GM19395 (cell line): ENCODE measurements at regions not wholly inside any gene's neighbourhood (a gene's known extent, or its start where the extent isn't known, plus 50 kb on each side); places are given as distances from the start of the nearest gene placed in this dataset.

Source experiments
- ATAC-seq: cut with Tn5 transposase; IDR thresholded peaks from one replicate; pipeline ENCODE4 v1.9.1; 2021; ENCODE audit warnings: mild to moderate bottlenecking, moderate library complexity; ENCODE audit not compliant: unreplicated experiment

- ATAC-seq: no peak
Measured at GRCh38 chr17:56085576-56086267, 67.6 kb upstream of the ANKFN1 start.

DNA sequence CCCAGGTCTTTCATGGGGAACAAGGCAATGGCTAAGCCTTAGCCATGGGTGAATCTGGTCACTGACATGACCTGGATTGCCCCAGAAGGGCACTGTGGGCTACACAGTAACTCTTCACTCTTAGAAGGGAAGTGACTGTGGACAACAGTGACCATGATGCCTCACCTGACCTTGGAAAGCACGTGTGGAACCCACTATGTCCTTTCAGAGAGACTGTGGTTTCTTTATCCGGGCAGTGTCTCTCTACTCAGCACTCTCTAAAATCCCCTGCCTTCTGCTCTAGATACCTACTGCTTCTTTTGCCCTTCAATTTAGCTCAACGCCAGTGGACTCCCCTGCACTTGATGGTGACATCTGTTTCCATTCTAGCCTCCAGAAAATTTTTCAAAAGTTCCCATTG is 66.1 kb upstream of the ANKFN1 start:
- ATAC-seq: no peak

DNA sequence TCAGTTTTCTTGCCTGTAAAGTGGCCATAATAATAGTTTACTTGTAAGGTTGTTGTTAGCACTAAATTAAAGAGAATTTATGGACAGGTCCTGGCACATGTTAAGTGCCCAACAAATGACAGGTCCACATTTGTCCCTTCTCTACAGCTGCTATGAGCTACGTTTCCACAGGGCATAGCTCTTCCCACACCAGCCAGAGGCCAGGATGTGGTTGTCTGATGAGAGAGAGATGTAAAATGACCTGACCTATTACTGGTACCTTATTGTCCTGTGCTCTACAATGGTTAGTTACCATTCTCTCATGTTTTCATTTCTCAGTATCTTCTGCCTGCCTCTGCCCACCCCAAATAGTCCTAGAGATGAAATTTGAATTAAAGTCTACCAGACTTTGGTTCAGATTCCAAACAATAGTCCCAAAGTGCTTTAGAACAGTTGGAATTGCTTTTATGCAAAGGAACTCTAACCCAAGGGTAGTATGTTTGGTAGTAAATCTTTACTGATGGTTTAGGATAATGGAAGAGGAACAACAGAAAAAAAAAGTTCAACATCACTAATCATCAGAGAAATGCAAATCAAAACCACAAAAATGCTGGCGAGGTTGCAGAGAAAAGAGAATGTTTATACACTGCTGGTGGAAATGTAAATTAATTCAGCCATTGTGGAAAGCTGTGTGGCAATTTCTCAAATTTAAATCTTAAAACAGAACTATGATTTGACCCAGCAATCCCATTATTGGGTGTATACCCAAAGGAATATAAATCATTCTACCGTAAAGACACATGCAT is 57.1 kb upstream of the ANKFN1 start:
- no peak for ATAC-seq

DNA sequence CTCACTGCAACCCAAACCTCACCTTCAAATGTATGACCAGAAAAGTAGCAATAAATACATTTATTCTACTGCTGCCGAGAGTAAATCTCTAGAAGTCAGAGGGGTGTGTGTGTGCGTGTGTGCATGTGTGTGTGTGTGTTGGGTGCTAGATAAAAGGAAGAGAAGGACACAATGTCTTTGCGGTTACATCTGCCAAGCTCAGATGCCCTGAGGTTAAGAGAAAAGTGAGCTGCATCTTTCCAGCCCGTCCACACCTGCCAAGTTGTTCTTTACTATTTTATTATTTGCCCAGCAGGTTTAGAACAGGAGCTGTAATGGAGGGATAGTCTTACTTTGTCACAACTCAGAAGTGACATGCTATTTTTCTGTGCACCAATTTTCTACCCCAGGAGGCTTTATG is 54.5 kb upstream of the ANKFN1 start:
- no peak for ATAC-seq

DNA sequence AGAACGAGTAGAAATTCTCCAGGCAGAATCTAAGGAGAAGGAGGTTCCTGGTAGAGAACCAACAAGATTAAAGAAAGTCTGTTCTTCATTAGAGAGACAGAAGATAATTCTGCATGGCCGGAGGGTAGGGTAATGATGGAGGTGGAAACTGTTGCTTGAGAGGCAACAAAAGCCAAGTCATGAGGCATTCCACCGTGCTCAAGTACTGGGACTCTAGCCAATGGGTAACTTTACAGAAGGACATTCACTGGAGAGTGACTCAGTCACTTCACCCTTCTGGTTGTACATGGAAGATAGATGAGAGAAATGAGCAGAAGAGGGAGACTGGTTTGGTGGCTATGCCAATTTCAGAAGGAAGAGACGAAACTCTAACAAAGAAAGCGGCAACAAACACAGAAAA is 53.6 kb upstream of the ANKFN1 start:
- no peak for ATAC-seq
